Ascending aorta (tissue), 2 donors: ENCODE measurements at regions not wholly inside any gene's neighbourhood (a gene's known extent, or its start where the extent isn't known, plus 50 kb on each side); places are given as distances from the start of the nearest gene placed in this dataset.

Source experiments
- DNase-seq, 2 donors: peaks; one replicate each; pipeline ENCODE4 v3.0.0-alpha.2; 2019; ENCODE audit warnings: low spot score in 2 of 2
- H3K27ac ChIP-seq, 2 donors: fragments of 200-600 bp; sonication (generic); one replicate each; pipeline ENCODE4 v1.5.1; 2016 to 2017; ENCODE audit warnings: mild to moderate bottlenecking in 1 of 2
- H3K27me3 ChIP-seq: fragments of 200-600 bp; sonication (generic); one replicate; pipeline ENCODE4 v1.5.1; 2017
- H3K36me3 ChIP-seq, 2 donors: fragments of 200-600 bp; sonication (generic); one replicate each; pipeline ENCODE4 v1.5.1; 2016
- H3K4me1 ChIP-seq, 2 donors: fragments of 200-600 bp; sonication (generic); one replicate each; pipeline ENCODE4 v1.5.1; 2016 to 2017; ENCODE audit warnings: mild to moderate bottlenecking in 1 of 2
- H3K4me3 ChIP-seq, 2 donors: fragments of 200-600 bp; sonication (generic); one replicate each; pipeline ENCODE4 v1.5.1; 2016 to 2017; ENCODE audit warnings: mild to moderate bottlenecking in 1 of 2
- H3K9me3 ChIP-seq, 2 donors: fragments of 200-600 bp; sonication (generic); one replicate each; pipeline ENCODE4 v1.5.1; 2016
- intact Hi-C: fragments of 100-400 bp; cut with DNase I; formaldehyde crosslinking; loops from one replicate; pipeline ENCODE4 v1.15.1; 2023
- TF ChIP-seq, protein P1 (sequence below), 3 experiments: fragments of 200-600 bp in 2 of 3; fragments of 450-650 bp in 1 of 3; sonication (generic) in 2 of 3; IDR thresholded peaks; one replicate each; pipeline ENCODE4 v1.5.1; 2016 to 2019; ENCODE audit warnings: antibody characterized with exemption in 3 of 3, mild to moderate bottlenecking in 1 of 3, moderate library complexity in 1 of 3

DNA sequence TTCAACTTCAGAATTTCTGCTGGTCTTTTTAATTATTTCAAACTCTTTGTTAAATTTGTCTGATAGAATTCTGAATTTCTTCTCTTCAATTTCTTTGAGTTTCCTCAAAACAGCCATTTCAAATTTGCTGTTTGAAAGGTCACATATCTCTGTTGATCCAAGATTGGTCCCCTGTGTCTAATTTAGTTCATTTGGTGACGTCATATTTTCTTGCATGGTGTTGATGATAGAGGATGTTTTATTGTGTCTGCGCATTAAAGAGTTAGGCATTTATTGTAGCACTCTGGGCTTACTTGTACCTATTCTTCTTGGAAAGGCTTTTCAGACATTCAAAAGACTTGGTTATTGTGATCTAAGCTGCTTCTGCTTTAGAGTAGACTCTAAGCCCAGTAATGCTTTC, 698.4 kb upstream of the LRRTM1 start:
- no peaks in the 10 kb centered on the region for H3K36me3 ChIP-seq
- intact Hi-C loops = no loop called here
- no peak overlapping the region for H3K4me3 ChIP-seq
- DNase-seq = no peak
- TF ChIP-seq, protein P1, sequence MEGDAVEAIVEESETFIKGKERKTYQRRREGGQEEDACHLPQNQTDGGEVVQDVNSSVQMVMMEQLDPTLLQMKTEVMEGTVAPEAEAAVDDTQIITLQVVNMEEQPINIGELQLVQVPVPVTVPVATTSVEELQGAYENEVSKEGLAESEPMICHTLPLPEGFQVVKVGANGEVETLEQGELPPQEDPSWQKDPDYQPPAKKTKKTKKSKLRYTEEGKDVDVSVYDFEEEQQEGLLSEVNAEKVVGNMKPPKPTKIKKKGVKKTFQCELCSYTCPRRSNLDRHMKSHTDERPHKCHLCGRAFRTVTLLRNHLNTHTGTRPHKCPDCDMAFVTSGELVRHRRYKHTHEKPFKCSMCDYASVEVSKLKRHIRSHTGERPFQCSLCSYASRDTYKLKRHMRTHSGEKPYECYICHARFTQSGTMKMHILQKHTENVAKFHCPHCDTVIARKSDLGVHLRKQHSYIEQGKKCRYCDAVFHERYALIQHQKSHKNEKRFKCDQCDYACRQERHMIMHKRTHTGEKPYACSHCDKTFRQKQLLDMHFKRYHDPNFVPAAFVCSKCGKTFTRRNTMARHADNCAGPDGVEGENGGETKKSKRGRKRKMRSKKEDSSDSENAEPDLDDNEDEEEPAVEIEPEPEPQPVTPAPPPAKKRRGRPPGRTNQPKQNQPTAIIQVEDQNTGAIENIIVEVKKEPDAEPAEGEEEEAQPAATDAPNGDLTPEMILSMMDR (IDR thresholded peaks at IDR 0.05) = no peak
- no peaks in the 10 kb centered on the region for H3K4me1 ChIP-seq
- H3K27ac ChIP-seq = no peak overlapping the region
- H3K9me3 ChIP-seq = peaks cover 0 to 5% of the 10 kb centered on the region in 2 donors
- H3K27me3 ChIP-seq = no peaks in the 10 kb centered on the region

DNA sequence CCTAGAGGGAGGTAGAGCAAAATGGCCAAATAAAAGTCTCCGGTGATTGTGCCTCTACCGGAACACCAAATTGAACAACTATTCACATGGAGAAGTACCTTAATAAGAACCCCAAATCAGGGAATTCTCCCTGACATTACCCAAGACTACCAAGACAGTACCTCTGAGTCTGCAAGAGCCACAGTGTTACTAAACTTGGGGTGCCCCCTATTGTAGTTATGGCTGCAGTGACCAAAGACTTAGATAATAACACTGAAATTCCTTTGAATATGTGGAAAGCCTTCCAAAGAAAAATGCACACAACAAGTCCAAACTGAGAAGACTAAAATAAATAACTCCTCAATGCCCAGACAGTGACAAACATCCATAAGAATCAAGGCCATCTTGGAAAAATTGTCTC, 682.9 kb upstream of the LRRTM1 start:
- Histone ChIP-seq H3K27me3 (no peaks in the 10 kb centered on the region), H3K27ac (no peak overlapping the region), H3K9me3 (no peaks in the 10 kb centered on the region), H3K4me3 (no peak overlapping the region), H3K4me1 (no peaks in the 10 kb centered on the region), H3K36me3 (no peaks in the 10 kb centered on the region)
- no peak for DNase-seq
- intact Hi-C loops = no loop called here
- TF ChIP-seq, protein P1 (IDR thresholded peaks at IDR 0.05) = no peak

DNA sequence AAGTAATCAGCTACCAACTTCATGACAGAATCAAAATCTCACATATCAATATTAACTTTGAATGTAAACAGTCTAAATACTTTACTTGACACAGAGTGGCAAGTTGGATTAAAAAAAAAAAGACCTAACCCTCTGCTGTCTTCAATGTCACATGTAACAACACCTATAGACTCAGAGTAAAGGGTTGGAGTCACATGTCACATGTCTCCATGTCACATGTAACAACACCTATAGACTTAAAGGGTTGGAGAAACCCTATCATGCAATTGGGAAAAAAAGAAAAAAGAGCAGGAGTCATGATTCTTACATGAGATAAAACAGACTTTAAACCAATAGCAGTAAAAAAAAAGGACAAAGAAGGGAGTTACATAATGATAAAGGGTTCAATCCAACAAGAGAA, 665.3 kb upstream of the LRRTM1 start:
- peaks cover 0 to 15% of the 10 kb centered on the region in 2 donors for H3K9me3 ChIP-seq
- H3K27ac ChIP-seq = no peak overlapping the region
- no peak for DNase-seq
- TF ChIP-seq, protein P1 (IDR thresholded peaks at IDR 0.05) = no peak
- H3K27me3 ChIP-seq = no peaks in the 10 kb centered on the region
- no peaks in the 10 kb centered on the region for H3K36me3 ChIP-seq
- intact Hi-C loops = no loop called here
- H3K4me3 ChIP-seq = no peak overlapping the region
- no peaks in the 10 kb centered on the region for H3K4me1 ChIP-seq

DNA sequence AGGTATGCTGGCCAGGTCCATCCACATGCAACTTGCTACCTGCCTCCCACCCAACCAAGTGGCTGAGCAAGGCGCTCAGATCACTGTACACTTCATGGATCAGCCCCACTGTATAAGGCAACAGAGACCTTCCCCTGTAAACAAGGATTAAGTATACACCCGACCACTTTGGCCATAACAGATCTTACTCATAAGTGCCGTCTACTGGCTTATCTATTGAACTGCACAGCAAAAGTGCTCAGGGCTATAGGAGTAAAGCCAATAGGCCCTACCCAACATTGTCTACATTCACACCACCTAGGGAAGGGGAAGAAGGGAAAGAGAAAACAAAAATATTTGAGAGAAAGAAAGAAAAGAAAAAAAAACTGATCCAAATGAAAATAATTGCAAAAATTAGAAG, 663.9 kb upstream of the LRRTM1 start:
- DNase-seq = no peak
- H3K9me3 ChIP-seq = peaks cover 0 to 15% of the 10 kb centered on the region in 2 donors

DNA sequence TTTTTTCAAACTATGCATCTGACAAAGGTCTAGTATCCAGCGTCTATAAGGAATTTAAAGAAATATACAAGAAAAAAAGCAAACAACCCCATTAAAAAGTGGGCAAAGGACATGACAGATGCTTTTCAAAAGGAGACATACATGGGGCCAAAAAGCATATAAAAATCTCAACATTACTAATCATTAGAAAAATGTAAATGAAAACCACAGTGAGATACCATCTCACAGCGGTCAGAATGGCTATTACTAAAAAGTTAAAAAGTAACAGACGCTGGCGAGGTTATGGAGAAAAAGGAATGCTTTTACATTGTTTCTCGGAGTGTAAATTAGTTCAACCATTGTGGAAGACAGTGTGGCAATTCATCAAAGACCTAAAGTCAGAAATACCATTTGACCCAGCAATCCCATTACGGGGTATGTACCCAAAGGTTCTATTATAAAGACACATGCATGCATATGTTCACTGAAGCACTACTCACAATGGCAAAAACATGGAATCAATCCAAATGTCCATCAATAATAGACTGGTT, 643.1 kb upstream of the LRRTM1 start:
- Histone ChIP-seq H3K27ac (no peak overlapping the region), H3K36me3 (no peaks in the 10 kb centered on the region), H3K9me3 (no peaks in the 10 kb centered on the region), H3K27me3 (no peaks in the 10 kb centered on the region), H3K4me1 (no peaks in the 10 kb centered on the region), H3K4me3 (no peak overlapping the region)
- DNase-seq = no peak
- TF ChIP-seq, protein P1 (IDR thresholded peaks at IDR 0.05) = no peak
- intact Hi-C loops = no loop called here

More for the DNA sequence above, 663.9 kb upstream of the LRRTM1 start:
- Histone ChIP-seq H3K4me3 (no peak overlapping the region), H3K36me3 (no peaks in the 10 kb centered on the region), H3K4me1 (no peaks in the 10 kb centered on the region), H3K27me3 (no peaks in the 10 kb centered on the region), H3K27ac (no peak overlapping the region)
- intact Hi-C loops = no loop called here
- TF ChIP-seq, protein P1 (IDR thresholded peaks at IDR 0.05) = no peak

DNA sequence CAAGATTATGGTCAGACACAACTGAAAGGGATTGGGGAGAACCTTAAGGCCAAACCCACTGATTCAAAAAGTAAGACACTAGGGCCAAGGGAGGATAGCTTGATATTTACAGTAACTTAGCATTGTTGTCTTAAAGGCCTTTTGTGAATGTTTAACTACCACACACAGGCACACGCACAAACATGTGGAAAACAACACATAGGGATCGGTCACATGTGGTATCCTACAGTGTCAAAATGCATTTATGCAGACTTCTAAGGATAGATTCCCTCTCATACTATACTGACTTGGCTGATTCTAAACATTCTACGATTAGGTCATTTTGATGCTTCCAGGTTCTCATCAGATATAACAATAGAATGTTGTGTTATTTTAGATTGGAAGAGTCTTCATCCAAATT, 638.9 kb upstream of the LRRTM1 start:
- no peaks in the 10 kb centered on the region for H3K27me3 ChIP-seq
- no peak overlapping the region for H3K4me3 ChIP-seq
- H3K27ac ChIP-seq = no peak overlapping the region
- DNase-seq = no peak
- H3K4me1 ChIP-seq = no peaks in the 10 kb centered on the region
- H3K36me3 ChIP-seq = no peaks in the 10 kb centered on the region
- TF ChIP-seq, protein P1 (IDR thresholded peaks at IDR 0.05) = no peak
- intact Hi-C loops = no loop called here
- H3K9me3 ChIP-seq = no peaks in the 10 kb centered on the region
